Kidney (tissue), 13 donors: ENCODE measurements at regions not wholly inside any gene's neighbourhood (a gene's known extent, or its start where the extent isn't known, plus 50 kb on each side); places are given as distances from the start of the nearest gene placed in this dataset.

Experiments
- DNase-seq, 5 donors: peaks; one replicate each; pipeline ENCODE4 v3.0.0-alpha.2; 2013 to 2020
- FAIRE-seq: peaks from 2 replicates; lab custom pipeline; 2012; peaks lifted over from hg19 to GRCh38; lab: Jason Lieb, UNC
- H3K27ac ChIP-seq, 2 donors: one replicate each; pipeline ENCODE4 v1.7.0; 2013; ENCODE audit warnings: low read depth in 2 of 2, low read length in 2 of 2, inconsistent platforms in 1 of 2
- H3K27me3 ChIP-seq: one replicate; pipeline ENCODE4 v1.7.1; 2013; ENCODE audit warnings: low read length, inconsistent platforms; ENCODE audit not compliant: control insufficient read depth, insufficient read depth
- H3K36me3 ChIP-seq, 3 donors: one replicate each; pipeline versions ENCODE4 v1.7.0 to v1.7.1; 2013; ENCODE audit warnings: low read length in 3 of 3, control low read depth in 1 of 3, inconsistent platforms in 1 of 3; ENCODE audit not compliant: insufficient read depth in 3 of 3, control insufficient read depth in 2 of 3
- H3K4me1 ChIP-seq, 3 donors: one replicate each; pipeline versions ENCODE4 v1.7.0 to v1.7.1; 2013; ENCODE audit warnings: low read length in 3 of 3, inconsistent platforms in 1 of 3, low read depth in 1 of 3; ENCODE audit not compliant: control insufficient read depth in 2 of 3, insufficient read depth in 2 of 3
- H3K4me3 ChIP-seq, 3 donors: one replicate each; pipeline versions ENCODE4 v1.7.0 to v1.8.1; 2013; ENCODE audit warnings: low read length in 3 of 3, control low read depth in 1 of 3, inconsistent platforms in 1 of 3
- H3K9ac ChIP-seq, 3 donors: one replicate each; pipeline versions ENCODE4 v1.7.0 to v1.7.1; 2013; ENCODE audit warnings: low read length in 3 of 3, control low read depth in 1 of 3, inconsistent platforms in 1 of 3
- H3K9me3 ChIP-seq, 3 donors: one replicate each; pipeline versions ENCODE4 v1.7.0 to v1.7.1; 2013; ENCODE audit warnings: low read length in 3 of 3, control low read depth in 1 of 3, inconsistent platforms in 1 of 3; ENCODE audit not compliant: control insufficient read depth in 2 of 3, insufficient read depth in 1 of 3
- CTCF ChIP-seq: IDR thresholded peaks from 3 replicates; pipeline ENCODE4 v1.5.1; 2012; ENCODE audit warnings: mild to moderate bottlenecking, moderate library complexity, borderline replicate concordance; ENCODE audit not compliant: insufficient read depth; ENCODE audit errors: extremely low read depth
- intact Hi-C: fragments of 100-400 bp; cut with DNase I; formaldehyde crosslinking; loops from one replicate; pipeline ENCODE4 v1.11.1; 2022
- donor health status: control.
- donor health status: control.
- donor health status: control.
- donor health status: control.
- donor health status: control.
- donor health status: DM: yes; HTN: yes; CAD: no.
- donor health status: Normal renal cell carcinoma (clear cell type).

DNA sequence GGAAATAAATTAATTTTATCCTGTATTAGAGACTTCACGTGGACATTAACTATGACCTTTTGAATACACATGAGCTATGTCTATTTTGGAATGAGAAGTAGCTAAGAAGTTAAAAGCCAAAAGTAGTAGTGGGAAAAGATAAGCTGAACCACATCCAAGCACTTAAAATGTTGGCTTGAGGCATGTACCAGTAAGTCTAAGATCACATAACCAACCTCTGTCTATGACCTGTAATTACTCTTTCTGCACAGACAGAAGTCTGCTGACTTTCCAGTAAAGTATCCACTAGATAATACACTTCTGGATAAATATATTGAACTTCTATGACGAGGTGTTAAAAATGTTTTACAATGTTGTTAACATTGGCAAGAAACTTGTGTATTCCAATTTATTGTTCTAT lies 68.7 kb downstream of the LIG4 start:
- intact Hi-C loops = no loop called here
- H3K36me3 ChIP-seq = no peaks in the 10 kb centered on the region
- TF ChIP-seq CTCF = no peak
- H3K4me1 ChIP-seq = no peaks in the 10 kb centered on the region
- no peaks in the 10 kb centered on the region for H3K9me3 ChIP-seq
- FAIRE-seq = no peak
- no peak overlapping the region for H3K4me3 ChIP-seq
- no peaks in the 10 kb centered on the region for H3K27me3 ChIP-seq
- no peak overlapping the region for H3K27ac ChIP-seq
- no peak overlapping the region for H3K9ac ChIP-seq
- DNase-seq = no peak

- no peak for TF ChIP-seq CTCF
- intact Hi-C loops = no loop called here
- H3K9ac ChIP-seq = no peak overlapping the region
- no peak overlapping the region for H3K27ac ChIP-seq
- FAIRE-seq (no peak), DNase-seq (no peak)
- H3K4me1 ChIP-seq = no peaks in the 10 kb centered on the region
- H3K9me3 ChIP-seq = no peaks in the 10 kb centered on the region
- H3K27me3 ChIP-seq = no peaks in the 10 kb centered on the region
- no peak overlapping the region for H3K4me3 ChIP-seq
- no peaks in the 10 kb centered on the region for H3K36me3 ChIP-seq
Measured at GRCh38 chr13:108142702-108143436, 72.5 kb downstream of the LIG4 start.

- Histone ChIP-seq H3K27ac (no peak overlapping the region), H3K9ac (no peak overlapping the region), H3K4me1 (no peaks in the 10 kb centered on the region), H3K4me3 (no peak overlapping the region), H3K27me3 (no peaks in the 10 kb centered on the region), H3K9me3 (no peaks in the 10 kb centered on the region), H3K36me3 (no peaks in the 10 kb centered on the region)
- no peak for TF ChIP-seq CTCF
- DNase-seq (no peak), FAIRE-seq (no peak)
- intact Hi-C loops = no loop called here
Measured at GRCh38 chr13:108137176-108137575, 78.2 kb downstream of the LIG4 start.

DNA sequence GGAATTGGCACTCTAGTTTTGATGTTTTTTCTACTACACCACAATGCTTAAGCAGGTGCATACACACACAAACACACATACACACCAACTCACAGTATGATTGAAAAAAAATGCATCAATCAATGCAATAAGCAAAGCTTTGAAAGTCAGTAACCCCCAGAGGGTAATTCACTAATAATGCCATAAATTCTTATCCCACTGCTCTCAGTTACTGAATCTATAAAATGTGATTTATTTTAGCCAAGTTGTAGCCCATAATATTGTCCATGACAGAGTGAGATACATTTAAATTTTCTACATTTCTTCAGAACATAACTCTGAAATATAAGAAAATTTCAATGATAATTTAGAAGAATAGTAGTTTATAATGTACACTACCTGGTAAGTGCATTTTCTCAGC lies 87.9 kb downstream of the LIG4 start:
- TF ChIP-seq CTCF = no peak
- intact Hi-C loops = no loop called here
- H3K9me3 ChIP-seq = no peaks in the 10 kb centered on the region
- no peaks in the 10 kb centered on the region for H3K27me3 ChIP-seq
- no peaks in the 10 kb centered on the region for H3K36me3 ChIP-seq
- no peak overlapping the region for H3K9ac ChIP-seq
- FAIRE-seq = no peak
- DNase-seq = no peak
- no peaks in the 10 kb centered on the region for H3K4me1 ChIP-seq
- H3K4me3 ChIP-seq = no peak overlapping the region
- H3K27ac ChIP-seq = no peak overlapping the region
